AG04449 (cell line): ENCODE measurements at regions not wholly inside any gene's neighbourhood (a gene's known extent, or its start where the extent isn't known, plus 50 kb on each side); places are given as distances from the start of the nearest gene placed in this dataset.

Experiments
- CTCF ChIA-PET: fragments of 350-600 bp; formaldehyde crosslinking; extraction: SDS; loops from one replicate; lab custom pipeline; 2021; ENCODE audit warnings: antibody characterized with exemption; lab: Yijun Ruan, JAX
- POLR2A ChIA-PET: fragments of 400-600, 350-600 bp; formaldehyde crosslinking; extraction: SDS; loops from one replicate; lab custom pipeline; 2020; ENCODE audit warnings: antibody characterized with exemption, inconsistent platforms; lab: Yijun Ruan, JAX
- DNase-seq: peaks from one replicate; pipeline ENCODE4 v3.0.0-alpha.2; 2010; ENCODE audit warnings: low read depth, low spot score
- H3K4me3 ChIP-seq: 2 replicates; pipeline ENCODE4 v1.5.1; 2011; ENCODE audit warnings: low read depth, mild to moderate bottlenecking, control low read depth, low read length
- CTCF ChIP-seq: IDR thresholded peaks from one replicate; pipeline ENCODE4 v1.5.1; 2011; ENCODE audit warnings: mild to moderate bottlenecking, moderate library complexity, low read length, control low read depth, inconsistent platforms; ENCODE audit not compliant: insufficient read depth; ENCODE audit errors: missing control alignments

DNA sequence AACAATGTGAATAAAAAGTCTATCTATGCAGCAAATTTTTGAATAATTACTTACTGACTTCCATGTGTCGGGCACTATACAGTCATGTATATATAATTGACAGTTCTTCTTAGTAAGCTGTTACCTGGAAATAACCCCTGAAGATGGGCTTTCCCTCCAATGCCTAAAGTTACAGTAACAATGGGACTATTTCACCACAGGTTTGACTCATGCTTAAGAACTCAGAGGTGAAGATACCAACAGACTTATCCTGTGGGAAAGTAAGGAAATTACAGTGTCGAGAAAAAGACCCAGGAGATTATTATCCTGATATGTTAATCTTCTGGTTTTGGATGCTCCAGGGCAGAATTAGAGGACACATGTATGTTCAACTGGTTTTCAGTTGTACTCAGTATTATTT is 601.5 kb upstream of the SOX9 start:
- H3K4me3 ChIP-seq = no peak overlapping the region
- no peak for TF ChIP-seq CTCF
- CTCF ChIA-PET = interaction anchor here (1.3 to 1.4 kb wide), 2 partner anchors 13 to 14 kb away, joined by 3 to 4 read pairs; no protein-coding TSS in a partner anchor

DNA sequence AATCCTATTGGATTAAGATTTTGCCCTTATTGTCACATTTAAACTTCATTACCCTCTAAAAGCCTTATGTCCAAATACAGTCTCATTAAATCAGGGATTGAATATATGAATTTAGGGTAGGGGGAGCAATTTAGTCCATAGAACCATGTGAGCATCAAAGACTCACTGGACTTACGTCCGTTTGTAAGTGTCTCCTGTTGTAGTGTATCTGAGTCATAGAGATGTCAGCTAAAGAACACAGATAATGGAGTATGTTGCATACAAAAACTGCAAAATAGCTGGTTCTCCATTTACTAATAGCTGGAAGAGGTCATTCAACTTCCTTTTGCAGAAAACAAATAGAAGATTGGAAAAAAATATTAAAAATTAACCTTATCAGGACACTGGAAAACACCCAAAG is 599.1 kb upstream of the SOX9 start:
- TF ChIP-seq CTCF = no peak
- no peak for DNase-seq
- POLR2A ChIA-PET = no interaction called here
- CTCF ChIA-PET = no interaction called here
- no peak overlapping the region for H3K4me3 ChIP-seq

More for the DNA sequence above, 601.5 kb upstream of the SOX9 start:
- no peak for DNase-seq
- POLR2A ChIA-PET = no interaction called here

DNA sequence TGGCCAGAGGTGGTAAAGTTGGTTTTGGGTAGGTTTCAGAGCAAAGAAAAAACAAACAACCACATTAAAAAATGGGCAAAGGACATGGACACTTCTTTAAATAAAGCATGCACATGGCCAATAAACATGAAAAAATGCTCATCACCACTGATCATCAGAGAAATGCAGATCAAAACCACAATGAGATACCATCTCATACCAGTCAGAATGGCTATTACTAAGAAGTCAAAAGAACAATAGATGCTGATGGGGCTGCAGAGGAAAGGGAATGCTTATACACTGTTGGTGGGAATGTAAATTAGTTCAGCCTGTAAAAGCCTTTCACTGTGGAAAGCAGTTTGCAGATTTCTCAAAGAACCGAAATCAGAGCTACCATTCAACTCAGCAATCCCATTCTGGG is 598.4 kb upstream of the SOX9 start:
- H3K4me3 ChIP-seq = no peak overlapping the region
- no peak for DNase-seq
- ChIA-PET POLR2A (no interaction called here), CTCF (interaction anchor here (1.3 to 1.5 kb wide), 2 partner anchors 11 to 49 kb away, joined by 3 to 6 read pairs; no protein-coding TSS in a partner anchor)
- no peak for TF ChIP-seq CTCF

DNA sequence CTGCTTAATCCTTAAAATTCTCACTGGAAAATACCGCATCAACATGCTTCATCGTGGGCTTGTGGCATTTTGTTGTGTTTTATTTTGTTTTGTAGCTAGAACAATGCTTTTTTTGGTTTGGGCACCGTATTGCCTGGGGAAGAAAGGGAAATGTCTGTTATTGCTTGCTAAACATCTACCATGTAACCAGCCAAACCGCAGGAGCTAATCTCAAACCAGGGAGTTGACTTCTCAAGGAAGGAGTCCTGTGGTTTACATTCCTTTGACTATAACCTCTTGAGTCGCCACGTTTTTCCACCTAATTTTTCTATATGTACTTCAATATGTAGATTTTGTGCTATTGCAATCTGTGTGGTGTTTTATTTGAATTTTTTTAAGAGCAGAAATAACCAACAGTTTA is 593.5 kb upstream of the SOX9 start:
- H3K4me3 ChIP-seq = no peak overlapping the region
- TF ChIP-seq CTCF = no peak
- ChIA-PET POLR2A (no interaction called here), CTCF (no interaction called here)
- DNase-seq = no peak

- ChIA-PET CTCF (no interaction called here), POLR2A (no interaction called here)
- no peak for TF ChIP-seq CTCF
- no peak overlapping the region for H3K4me3 ChIP-seq
- no peak for DNase-seq
These were observed 592.6 kb upstream of the SOX9 start for GRCh38 chr17:71528210-71528609.

- no peak for DNase-seq
- H3K4me3 ChIP-seq = no peak overlapping the region
- POLR2A ChIA-PET = no interaction called here
- no peak for TF ChIP-seq CTCF
- CTCF ChIA-PET = interaction anchor here (1.4 kb wide), 2 partner anchors 45 to 1027 kb away, joined by 3 read pairs; no protein-coding TSS in a partner anchor
These were observed 590.6 kb upstream of the SOX9 start for GRCh38 chr17:71530248-71530647.
